OCI-LY3 (cell line): ENCODE measurements at regions not wholly inside any gene's neighbourhood (a gene's known extent, or its start where the extent isn't known, plus 50 kb on each side); places are given as distances from the start of the nearest gene placed in this dataset.
A peak's percentile ranks its signal among the peaks of the same experiment; 100 is the strongest.

Source experiments
- H2AFZ ChIP-seq: fragments of 200-600, 300-600 bp; shearing (Covaris generic); 2 replicates; pipeline ENCODE4 v1.6.0; 2014; ENCODE audit warnings: antibody characterized with exemption, low read depth, low read length
- H3K27ac ChIP-seq: fragments of 200-600, 300-600 bp; sonication (generic); 2 replicates; pipeline ENCODE4 v1.5.1; 2014; ENCODE audit warnings: mild to moderate bottlenecking, low read length, moderate library complexity, mixed read lengths
- H3K27me3 ChIP-seq: fragments of 200-600, 300-600 bp; sonication (generic); 2 replicates; pipeline ENCODE4 v1.6.1; 2014; ENCODE audit warnings: low read depth, low read length, mixed read lengths
- H3K36me3 ChIP-seq: fragments of 200-600, 300-600 bp; sonication (generic); replicated peaks from 2 replicates; pipeline ENCODE3; 2014; ENCODE audit warnings: low read depth, low read length, mixed read lengths
- H3K4me1 ChIP-seq: fragments of 300-600, 200-600 bp; sonication (generic); 2 replicates; pipeline ENCODE4 v1.6.1; 2014; ENCODE audit warnings: low read length, mixed read lengths
- H3K4me2 ChIP-seq: fragments of 200-600, 300-600 bp; sonication (generic); 2 replicates; pipeline ENCODE4 v1.6.1; 2014; ENCODE audit warnings: low read length, mixed read lengths
- H3K4me3 ChIP-seq: fragments of 300-600, 200-600 bp; sonication (generic); 2 replicates; pipeline ENCODE4 v1.5.1; 2014; ENCODE audit warnings: antibody characterized with exemption, mild to moderate bottlenecking, low read length, moderate library complexity
- H3K79me2 ChIP-seq: fragments of 300-600, 200-600 bp; shearing (Covaris generic); 2 replicates; pipeline ENCODE4 v1.6.1; 2014; ENCODE audit warnings: mild to moderate bottlenecking, low read length, mixed read lengths
- H3K9ac ChIP-seq: fragments of 300-600, 200-600 bp; shearing (Covaris generic); 2 replicates; pipeline ENCODE4 v1.6.0; 2014; ENCODE audit warnings: mild to moderate bottlenecking, low read length, moderate library complexity
- H3K9me3 ChIP-seq: fragments of 200-600, 300-600 bp; shearing (Covaris generic); 2 replicates; pipeline ENCODE4 v1.6.1; 2014; ENCODE audit warnings: low read length, mixed read lengths; ENCODE audit not compliant: insufficient read depth
- H4K20me1 ChIP-seq: fragments of 200-600, 300-600 bp; sonication (generic); 2 replicates; pipeline ENCODE4 v1.6.1; 2016; ENCODE audit warnings: low read length, mixed read lengths; ENCODE audit not compliant: insufficient read depth
- EZH2phosphoT487 ChIP-seq: fragments of 200-600 bp; shearing (Covaris generic); IDR thresholded peaks from 2 replicates; pipeline ENCODE4 v1.6.1; 2018; ENCODE audit warnings: antibody characterized with exemption, mixed run types, low read depth
- TF ChIP-seq, protein P1 (sequence below): fragments of 200-600, 300-600 bp; sonication (generic); IDR thresholded peaks from 2 replicates; pipeline ENCODE4 v1.5.1; 2014; ENCODE audit warnings: antibody characterized with exemption, low read length, low read depth

DNA sequence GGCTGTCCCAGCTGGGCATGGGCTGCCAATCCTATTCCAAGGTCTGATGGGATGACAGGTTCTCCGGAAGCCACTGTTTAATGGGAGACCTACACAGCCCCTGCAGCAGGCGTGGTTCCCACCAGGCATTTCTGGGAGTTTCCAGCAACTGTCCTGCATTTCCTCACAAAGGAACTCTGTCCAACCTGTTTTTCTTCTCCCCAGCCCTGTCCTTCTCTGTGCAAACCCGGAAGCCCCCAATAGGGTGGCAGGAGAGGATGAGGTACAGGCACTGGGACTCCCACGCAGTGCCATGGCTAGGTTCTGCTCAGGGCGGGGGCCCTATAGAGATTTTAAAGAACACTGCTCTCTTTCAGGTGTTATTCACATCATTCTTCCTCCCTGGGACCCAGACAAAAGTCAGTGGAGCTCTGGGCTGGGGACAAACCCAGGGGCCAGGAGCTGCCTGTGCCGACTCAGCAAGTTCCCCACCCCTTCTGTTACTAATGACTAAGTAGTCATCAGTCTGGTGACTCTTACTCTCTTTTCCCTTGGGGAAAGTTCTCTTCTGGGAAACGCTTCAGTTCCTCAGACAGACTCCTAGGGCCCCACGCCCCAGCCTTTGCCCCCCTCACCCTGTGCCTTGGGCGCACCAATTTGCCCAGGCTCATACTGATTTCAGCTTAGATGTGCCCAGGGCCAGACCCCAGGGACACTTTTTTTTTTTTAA lies 97.7 kb downstream of the CD47 start:
- H3K27ac ChIP-seq, result no peak overlapping the region
- no peaks in the 10 kb centered on the region for H3K36me3 ChIP-seq
- H3K27me3 ChIP-seq, result no peaks in the 10 kb centered on the region
- H4K20me1 ChIP-seq, result no peaks in the 10 kb centered on the region
- no peaks in the 10 kb centered on the region for H3K79me2 ChIP-seq
- no peaks in the 10 kb centered on the region for H3K9me3 ChIP-seq
- no peak overlapping the region for H2AFZ ChIP-seq
- peaks cover 20% of the 10 kb centered on the region for H3K4me1 ChIP-seq
- H3K9ac ChIP-seq, result no peak overlapping the region
- H3K4me3 ChIP-seq, result no peak overlapping the region
- 0 out of 2 replicates have a peak overlapping the region, but pooled peaks have one; percentile 1 for H3K4me2 ChIP-seq
- no peak for TF ChIP-seq EZH2phosphoT487
- TF ChIP-seq, protein P1, sequence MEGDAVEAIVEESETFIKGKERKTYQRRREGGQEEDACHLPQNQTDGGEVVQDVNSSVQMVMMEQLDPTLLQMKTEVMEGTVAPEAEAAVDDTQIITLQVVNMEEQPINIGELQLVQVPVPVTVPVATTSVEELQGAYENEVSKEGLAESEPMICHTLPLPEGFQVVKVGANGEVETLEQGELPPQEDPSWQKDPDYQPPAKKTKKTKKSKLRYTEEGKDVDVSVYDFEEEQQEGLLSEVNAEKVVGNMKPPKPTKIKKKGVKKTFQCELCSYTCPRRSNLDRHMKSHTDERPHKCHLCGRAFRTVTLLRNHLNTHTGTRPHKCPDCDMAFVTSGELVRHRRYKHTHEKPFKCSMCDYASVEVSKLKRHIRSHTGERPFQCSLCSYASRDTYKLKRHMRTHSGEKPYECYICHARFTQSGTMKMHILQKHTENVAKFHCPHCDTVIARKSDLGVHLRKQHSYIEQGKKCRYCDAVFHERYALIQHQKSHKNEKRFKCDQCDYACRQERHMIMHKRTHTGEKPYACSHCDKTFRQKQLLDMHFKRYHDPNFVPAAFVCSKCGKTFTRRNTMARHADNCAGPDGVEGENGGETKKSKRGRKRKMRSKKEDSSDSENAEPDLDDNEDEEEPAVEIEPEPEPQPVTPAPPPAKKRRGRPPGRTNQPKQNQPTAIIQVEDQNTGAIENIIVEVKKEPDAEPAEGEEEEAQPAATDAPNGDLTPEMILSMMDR, result no peak

DNA sequence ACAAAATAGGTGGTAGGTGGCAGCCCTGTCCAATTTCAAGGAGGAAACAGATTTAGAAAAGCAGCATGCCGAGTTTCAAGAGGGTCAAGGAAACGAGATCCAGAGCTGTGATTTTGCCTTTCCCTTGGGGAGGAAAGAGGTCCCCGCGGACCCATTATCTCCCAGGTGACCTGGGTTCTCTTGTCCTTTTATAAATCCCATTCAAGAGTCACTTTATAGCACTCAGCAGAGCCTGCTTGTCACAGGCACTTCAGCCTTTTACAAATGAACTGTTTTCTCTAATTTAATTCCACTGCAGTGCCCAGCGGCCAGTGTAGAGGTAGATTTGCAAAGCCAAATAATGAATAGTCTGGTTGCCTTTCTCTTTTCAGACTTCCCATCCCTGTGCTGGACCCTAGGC lies 99.9 kb downstream of the CD47 start:
- Histone ChIP-seq H3K4me1 (peaks cover 27% of the 10 kb centered on the region), H3K79me2 (no peaks in the 10 kb centered on the region), H2AFZ (no peak overlapping the region), H3K4me2 (no peak overlapping the region), H3K27ac (no peak overlapping the region), H3K36me3 (no peaks in the 10 kb centered on the region), H3K9me3 (no peaks in the 10 kb centered on the region), H3K27me3 (no peaks in the 10 kb centered on the region), H4K20me1 (no peaks in the 10 kb centered on the region), H3K9ac (no peak overlapping the region), H3K4me3 (no peak overlapping the region)
- TF ChIP-seq, protein P1, result no peak
- TF ChIP-seq EZH2phosphoT487, result no peak

DNA sequence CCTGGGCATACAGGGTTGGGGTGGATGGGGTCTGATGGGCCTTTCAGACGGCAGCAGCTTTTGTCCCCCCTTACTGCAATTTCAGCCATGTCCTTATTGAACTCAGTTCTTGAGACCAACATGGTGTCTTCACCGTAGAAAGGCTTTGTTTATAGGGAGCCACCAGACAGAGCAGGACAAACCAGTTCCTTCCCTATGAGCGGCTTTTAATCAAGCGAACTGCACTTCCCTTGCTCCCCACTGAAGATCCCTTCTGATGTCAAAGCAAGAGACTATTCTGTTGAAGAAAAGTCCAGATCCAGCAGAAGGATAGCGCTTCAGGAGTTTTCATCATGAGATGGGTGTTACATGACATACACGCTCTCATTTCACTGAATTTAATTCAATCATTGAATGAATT lies 100.4 kb downstream of the CD47 start:
- Histone ChIP-seq H3K4me3 (no peak overlapping the region), H3K4me2 (no peak overlapping the region), H2AFZ (no peak overlapping the region), H3K9ac (no peak overlapping the region), H3K36me3 (no peaks in the 10 kb centered on the region), H4K20me1 (no peaks in the 10 kb centered on the region), H3K4me1 (peaks cover 32% of the 10 kb centered on the region), H3K27ac (no peak overlapping the region), H3K9me3 (no peaks in the 10 kb centered on the region), H3K27me3 (no peaks in the 10 kb centered on the region), H3K79me2 (no peaks in the 10 kb centered on the region)
- no peak for TF ChIP-seq EZH2phosphoT487
- TF ChIP-seq, protein P1, result no peak

DNA sequence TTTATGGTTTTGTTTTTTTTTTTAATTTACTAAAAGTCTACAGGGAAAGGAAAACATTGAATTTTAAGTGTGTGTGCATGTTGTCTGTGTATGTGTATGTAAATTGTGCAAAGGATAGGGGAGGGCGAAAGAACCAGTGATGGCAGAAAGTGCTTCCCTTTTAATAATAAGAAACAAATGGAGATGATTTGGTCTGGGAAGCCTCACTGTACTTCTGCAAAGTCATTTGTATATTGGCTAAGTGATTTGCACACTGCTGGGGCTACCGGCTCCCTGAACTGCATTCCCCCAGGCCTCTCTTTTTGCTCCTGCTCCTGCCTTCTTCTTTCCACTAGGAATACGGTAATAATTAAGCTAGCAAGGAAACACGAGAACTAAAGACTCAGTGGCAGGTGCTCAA lies 101.2 kb downstream of the CD47 start:
- H3K9ac ChIP-seq, result no peak overlapping the region
- H3K79me2 ChIP-seq, result no peaks in the 10 kb centered on the region
- H4K20me1 ChIP-seq, result no peaks in the 10 kb centered on the region
- no peak overlapping the region for H3K4me3 ChIP-seq
- H3K9me3 ChIP-seq, result no peaks in the 10 kb centered on the region
- no peaks in the 10 kb centered on the region for H3K36me3 ChIP-seq
- no peak overlapping the region for H2AFZ ChIP-seq
- no peak overlapping the region for H3K4me2 ChIP-seq
- H3K27ac ChIP-seq, result no peak overlapping the region
- H3K4me1 ChIP-seq, result peaks cover 36% of the 10 kb centered on the region
- TF ChIP-seq, protein P1, result no peak
- TF ChIP-seq EZH2phosphoT487, result no peak
- H3K27me3 ChIP-seq, result no peaks in the 10 kb centered on the region
